HepG2 (cell line): ENCODE measurements at regions not wholly inside any gene's neighbourhood (a gene's known extent, or its start where the extent isn't known, plus 50 kb on each side); places are given as distances from the start of the nearest gene placed in this dataset.

Source experiments
- ATAC-seq: fragments of 200-7000 bp; cut with Tn5 transposase; 3 replicates; pipeline ENCODE4 v1.9.1; 2020; ENCODE audit warnings: mild to moderate bottlenecking, moderate library complexity
- BruUV-seq: library from RNA; stranded (reverse); fragments of 400-500 nt; replicated peaks from 2 replicates; lab custom pipeline; 2021; lab: Mats Ljungman, UMichigan
- CTCF ChIA-PET: fragments of 300-600 bp; formaldehyde crosslinking; extraction: SDS; loops from one replicate; lab custom pipeline; 2021; ENCODE audit warnings: low total read pairs, inconsistent platforms, low intra/inter-chr PET ratio; lab: Yijun Ruan, JAX
- POLR2A ChIA-PET: fragments of 350-600 bp; sonication (Branson Sonifier 250); formaldehyde crosslinking; loops from one replicate; lab custom pipeline; 2020; ENCODE audit warnings: antibody characterized with exemption, inconsistent platforms; lab: Yijun Ruan, JAX
- DNase-seq: peaks from one replicate; pipeline ENCODE4 v3.0.0-alpha.2; 2015; ENCODE audit warnings: low spot score
- FAIRE-seq: peaks from 3 replicates; lab custom pipeline; 2011; peaks lifted over from hg19 to GRCh38; lab: Jason Lieb, UNC
- H2AFZ ChIP-seq: one replicate; pipeline ENCODE4 v1.6.1; 2011; ENCODE audit warnings: low read length, inconsistent platforms
- H3K27ac ChIP-seq: fragments of 300-600 bp; 3 replicates; pipeline ENCODE4 v1.8.0; 2011; ENCODE audit warnings: mixed run types, mild to moderate bottlenecking, mixed read lengths, low read length, inconsistent platforms; ENCODE audit not compliant: insufficient read depth; ENCODE audit errors: extremely low read length
- H3K27me3 ChIP-seq, 2 experiments: fragments of 200-600 bp in 1 of 2; 2 replicates in 1 of 2; 3 replicates in 1 of 2; pipeline versions ENCODE4 v1.6.0 to v1.8.0; 2011; ENCODE audit warnings: low read length in 2 of 2, mild to moderate bottlenecking in 2 of 2, moderate library complexity in 2 of 2, inconsistent platforms in 1 of 2; ENCODE audit not compliant: insufficient read depth in 2 of 2, control insufficient read depth in 1 of 2
- H3K36me3 ChIP-seq, 2 experiments: fragments of 200-600 bp in 1 of 2; replicated peaks in 1 of 2; 2 replicates in 1 of 2; 3 replicates in 1 of 2; pipeline versions ENCODE4 v1.5.1 to v1.8.0; 2011; ENCODE audit warnings: low read length in 2 of 2, inconsistent platforms in 1 of 2; ENCODE audit not compliant: insufficient read depth in 2 of 2, control insufficient read depth in 1 of 2
- H3K4me1 ChIP-seq: 2 replicates; pipeline ENCODE4 v1.5.1; 2012; ENCODE audit warnings: low read length, inconsistent platforms; ENCODE audit not compliant: insufficient read depth
- H3K4me2 ChIP-seq: 2 replicates; pipeline ENCODE4 v1.6.0; 2011; ENCODE audit warnings: low read depth, low read length, inconsistent platforms
- H3K4me3 ChIP-seq, 3 experiments: fragments of 200-600 bp in 1 of 3; sonication (generic), shearing (Covaris generic) in 1 of 3; replicated peaks in 1 of 3; 2 replicates each; pipeline ENCODE4 v1.5.1; 2011 to 2016; ENCODE audit warnings: low read length in 3 of 3, inconsistent platforms in 2 of 3, low read depth in 2 of 3, mild to moderate bottlenecking in 2 of 3, control low read depth in 1 of 3, mixed read lengths in 1 of 3; ENCODE audit not compliant: insufficient read depth in 1 of 3
- H3K79me2 ChIP-seq: one replicate; pipeline ENCODE4 v1.6.1; 2011; ENCODE audit warnings: low read length, inconsistent platforms; ENCODE audit not compliant: insufficient read depth
- H3K9ac ChIP-seq: 2 replicates; pipeline ENCODE4 v1.6.0; 2011; ENCODE audit warnings: mild to moderate bottlenecking, low read depth, low read length, inconsistent platforms; ENCODE audit not compliant: insufficient read depth
- H3K9me3 ChIP-seq: 2 replicates; pipeline ENCODE4 v1.5.1; 2012; ENCODE audit warnings: mild to moderate bottlenecking, low read length
- H4K20me1 ChIP-seq: 2 replicates; pipeline ENCODE4 v1.6.0; 2011; ENCODE audit warnings: inconsistent platforms, mild to moderate bottlenecking, low read length, moderate library complexity; ENCODE audit not compliant: insufficient read depth
- FOXM1 ChIP-seq: sonication (generic); formaldehyde crosslinking; IDR thresholded peaks from 2 replicates; pipeline ENCODE4 v1.5.0; 2020; ENCODE audit warnings: missing genetic modification reagents
- HNRNPUL1 ChIP-seq: fragments of 200-400 bp; formaldehyde crosslinking; IDR thresholded peaks from 2 replicates; pipeline ENCODE4 v1.6.1; 2017; ENCODE audit warnings: low read depth, mild to moderate bottlenecking, low read length, moderate library complexity
- THYN1 ChIP-seq: sonication (generic); formaldehyde crosslinking; IDR thresholded peaks from 2 replicates; pipeline ENCODE4 v1.8.1; 2023; ENCODE audit warnings: low read depth, mild to moderate bottlenecking, moderate library complexity, missing genetic modification reagents, borderline replicate concordance
- ZNF317 ChIP-seq: sonication (generic); formaldehyde crosslinking; IDR thresholded peaks from 2 replicates; pipeline ENCODE4 v1.5.0; 2020; ENCODE audit warnings: mild to moderate bottlenecking, missing genetic modification reagents
- ZNF746 ChIP-seq: sonication (generic); formaldehyde crosslinking; IDR thresholded peaks from 2 replicates; pipeline ENCODE4 v1.8.0; 2022; ENCODE audit warnings: mild to moderate bottlenecking, missing genetic modification reagents
- ZSCAN12 ChIP-seq: sonication (generic); formaldehyde crosslinking; IDR thresholded peaks from 2 replicates; pipeline ENCODE4 v1.9.0; 2021; ENCODE audit warnings: mild to moderate bottlenecking, missing genetic modification reagents
- WGBS: methylation state at CpG from one replicate; pipeline ENCODE4 v1.1.6; 2017; ENCODE audit warnings: low lambda C conversion rate; 5-methylcytosine and 5-hydroxymethylcytosine counted together
- in situ Hi-C: cut with HindIII; loops from 2 replicates; pipeline ENCODE4 v1.10.0; 2017; ENCODE audit warnings: low pct_unique_long_range_greater_than_20kb; ENCODE audit not compliant: extremely low pct_ligation_motif_present
- intact Hi-C: fragments of 100-400 bp; cut with micrococcal nuclease; formaldehyde crosslinking; loops from one replicate; pipeline ENCODE4 v1.10.0; 2022; ENCODE audit not compliant: unreplicated experiment
- TF ChIP-seq, protein P1 (sequence below): fragments of 450-650 bp; IDR thresholded peaks from 2 replicates; pipeline ENCODE4 v1.6.1; 2016
- TF ChIP-seq, protein P2 (sequence below): sonication (generic); formaldehyde crosslinking; IDR thresholded peaks from 2 replicates; pipeline ENCODE4 v1.4.0; 2020; ENCODE audit warnings: missing genetic modification reagents, borderline replicate concordance
- TF ChIP-seq, protein P3 (sequence below): sonication (generic); formaldehyde crosslinking; IDR thresholded peaks from 2 replicates; pipeline ENCODE4 v1.4.0; 2020; ENCODE audit warnings: missing genetic modification reagents
- TF ChIP-seq, protein P4 (sequence below): sonication (generic); formaldehyde crosslinking; conservative IDR thresholded peaks from 2 replicates; pipeline ENCODE4 v1.8.0; 2022; ENCODE audit warnings: low read depth, missing genetic modification reagents

DNA sequence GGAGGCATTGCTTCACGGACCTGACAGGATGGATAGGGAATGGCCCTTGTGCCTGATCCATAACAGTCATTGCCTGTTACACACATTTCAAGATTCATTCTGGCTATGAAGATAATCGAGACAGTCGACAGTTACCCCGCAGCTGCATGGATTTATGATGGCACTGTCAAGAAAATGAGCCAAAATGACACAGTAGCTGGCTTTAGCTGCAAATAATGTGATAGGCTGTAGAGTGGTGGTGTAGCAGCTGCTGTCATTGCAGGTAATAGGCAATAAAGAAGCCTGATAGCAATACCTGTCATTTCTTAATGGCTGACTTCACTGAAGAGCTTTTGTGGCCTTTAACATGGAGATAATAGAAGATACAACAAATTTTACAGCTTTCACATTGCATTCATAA is 1085.2 kb upstream of the ARRDC3 start:
- H3K36me3 ChIP-seq = no peaks in the 10 kb centered on the region
- no peak overlapping the region for H3K4me2 ChIP-seq
- WGBS = 0% methylated on average over 4 of the region's 4 CpGs
- H3K4me1 ChIP-seq = no peaks in the 10 kb centered on the region
- in situ Hi-C loops (no loop called here), intact Hi-C loops (no loop called here)
- CTCF ChIA-PET = no interaction called here
- H3K27ac ChIP-seq = no peak overlapping the region
- TF ChIP-seq, protein P1, sequence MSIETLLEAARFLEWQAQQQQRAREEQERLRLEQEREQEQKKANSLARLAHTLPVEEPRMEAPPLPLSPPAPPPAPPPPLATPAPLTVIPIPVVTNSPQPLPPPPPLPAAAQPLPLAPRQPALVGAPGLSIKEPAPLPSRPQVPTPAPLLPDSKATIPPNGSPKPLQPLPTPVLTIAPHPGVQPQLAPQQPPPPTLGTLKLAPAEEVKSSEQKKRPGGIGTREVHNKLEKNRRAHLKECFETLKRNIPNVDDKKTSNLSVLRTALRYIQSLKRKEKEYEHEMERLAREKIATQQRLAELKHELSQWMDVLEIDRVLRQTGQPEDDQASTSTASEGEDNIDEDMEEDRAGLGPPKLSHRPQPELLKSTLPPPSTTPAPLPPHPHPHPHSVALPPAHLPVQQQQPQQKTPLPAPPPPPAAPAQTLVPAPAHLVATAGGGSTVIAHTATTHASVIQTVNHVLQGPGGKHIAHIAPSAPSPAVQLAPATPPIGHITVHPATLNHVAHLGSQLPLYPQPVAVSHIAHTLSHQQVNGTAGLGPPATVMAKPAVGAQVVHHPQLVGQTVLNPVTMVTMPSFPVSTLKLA = no peak
- TF ChIP-seq ZNF746 (CRISPR knock-in tag) = no peak
- TF ChIP-seq, protein P2, sequence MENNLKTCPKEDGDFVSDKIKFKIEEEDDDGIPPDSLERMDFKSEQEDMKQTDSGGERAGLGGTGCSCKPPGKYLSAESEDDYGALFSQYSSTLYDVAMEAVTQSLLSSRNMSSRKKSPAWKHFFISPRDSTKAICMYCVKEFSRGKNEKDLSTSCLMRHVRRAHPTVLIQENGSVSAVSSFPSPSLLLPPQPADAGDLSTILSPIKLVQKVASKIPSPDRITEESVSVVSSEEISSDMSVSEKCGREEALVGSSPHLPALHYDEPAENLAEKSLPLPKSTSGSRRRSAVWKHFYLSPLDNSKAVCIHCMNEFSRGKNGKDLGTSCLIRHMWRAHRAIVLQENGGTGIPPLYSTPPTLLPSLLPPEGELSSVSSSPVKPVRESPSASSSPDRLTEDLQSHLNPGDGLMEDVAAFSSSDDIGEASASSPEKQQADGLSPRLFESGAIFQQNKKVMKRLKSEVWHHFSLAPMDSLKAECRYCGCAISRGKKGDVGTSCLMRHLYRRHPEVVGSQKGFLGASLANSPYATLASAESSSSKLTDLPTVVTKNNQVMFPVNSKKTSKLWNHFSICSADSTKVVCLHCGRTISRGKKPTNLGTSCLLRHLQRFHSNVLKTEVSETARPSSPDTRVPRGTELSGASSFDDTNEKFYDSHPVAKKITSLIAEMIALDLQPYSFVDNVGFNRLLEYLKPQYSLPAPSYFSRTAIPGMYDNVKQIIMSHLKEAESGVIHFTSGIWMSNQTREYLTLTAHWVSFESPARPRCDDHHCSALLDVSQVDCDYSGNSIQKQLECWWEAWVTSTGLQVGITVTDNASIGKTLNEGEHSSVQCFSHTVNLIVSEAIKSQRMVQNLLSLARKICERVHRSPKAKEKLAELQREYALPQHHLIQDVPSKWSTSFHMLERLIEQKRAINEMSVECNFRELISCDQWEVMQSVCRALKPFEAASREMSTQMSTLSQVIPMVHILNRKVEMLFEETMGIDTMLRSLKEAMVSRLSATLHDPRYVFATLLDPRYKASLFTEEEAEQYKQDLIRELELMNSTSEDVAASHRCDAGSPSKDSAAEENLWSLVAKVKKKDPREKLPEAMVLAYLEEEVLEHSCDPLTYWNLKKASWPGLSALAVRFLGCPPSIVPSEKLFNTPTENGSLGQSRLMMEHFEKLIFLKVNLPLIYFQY (CRISPR knock-in tag) = no peak
- TF ChIP-seq, protein P3, sequence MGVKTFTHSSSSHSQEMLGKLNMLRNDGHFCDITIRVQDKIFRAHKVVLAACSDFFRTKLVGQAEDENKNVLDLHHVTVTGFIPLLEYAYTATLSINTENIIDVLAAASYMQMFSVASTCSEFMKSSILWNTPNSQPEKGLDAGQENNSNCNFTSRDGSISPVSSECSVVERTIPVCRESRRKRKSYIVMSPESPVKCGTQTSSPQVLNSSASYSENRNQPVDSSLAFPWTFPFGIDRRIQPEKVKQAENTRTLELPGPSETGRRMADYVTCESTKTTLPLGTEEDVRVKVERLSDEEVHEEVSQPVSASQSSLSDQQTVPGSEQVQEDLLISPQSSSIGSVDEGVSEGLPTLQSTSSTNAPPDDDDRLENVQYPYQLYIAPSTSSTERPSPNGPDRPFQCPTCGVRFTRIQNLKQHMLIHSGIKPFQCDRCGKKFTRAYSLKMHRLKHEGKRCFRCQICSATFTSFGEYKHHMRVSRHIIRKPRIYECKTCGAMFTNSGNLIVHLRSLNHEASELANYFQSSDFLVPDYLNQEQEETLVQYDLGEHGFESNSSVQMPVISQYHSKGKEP = no peak
- no peak for TF ChIP-seq HNRNPUL1
- no peak for TF ChIP-seq FOXM1 (CRISPR knock-in tag)
- TF ChIP-seq THYN1 (CRISPR knock-in tag) = no peak
- TF ChIP-seq, protein P4, sequence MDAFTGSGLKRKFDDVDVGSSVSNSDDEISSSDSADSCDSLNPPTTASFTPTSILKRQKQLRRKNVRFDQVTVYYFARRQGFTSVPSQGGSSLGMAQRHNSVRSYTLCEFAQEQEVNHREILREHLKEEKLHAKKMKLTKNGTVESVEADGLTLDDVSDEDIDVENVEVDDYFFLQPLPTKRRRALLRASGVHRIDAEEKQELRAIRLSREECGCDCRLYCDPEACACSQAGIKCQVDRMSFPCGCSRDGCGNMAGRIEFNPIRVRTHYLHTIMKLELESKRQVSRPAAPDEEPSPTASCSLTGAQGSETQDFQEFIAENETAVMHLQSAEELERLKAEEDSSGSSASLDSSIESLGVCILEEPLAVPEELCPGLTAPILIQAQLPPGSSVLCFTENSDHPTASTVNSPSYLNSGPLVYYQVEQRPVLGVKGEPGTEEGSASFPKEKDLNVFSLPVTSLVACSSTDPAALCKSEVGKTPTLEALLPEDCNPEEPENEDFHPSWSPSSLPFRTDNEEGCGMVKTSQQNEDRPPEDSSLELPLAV (CRISPR knock-in tag) = no peak
- no peak for TF ChIP-seq ZNF317 (CRISPR knock-in tag)
- no peak for TF ChIP-seq ZSCAN12 (CRISPR knock-in tag)
- no peak for ATAC-seq
- no peaks in the 10 kb centered on the region for H4K20me1 ChIP-seq
- FAIRE-seq = no peak
- H3K4me3 ChIP-seq = no peak overlapping the region
- no peak for DNase-seq
- H3K79me2 ChIP-seq = no peaks in the 10 kb centered on the region
- H3K9ac ChIP-seq = no peak overlapping the region
- H2AFZ ChIP-seq = no peak overlapping the region
- peaks cover 5% of the 10 kb centered on the region for H3K9me3 ChIP-seq
- no peaks in the 10 kb centered on the region for H3K27me3 ChIP-seq
- no TSS peak for BruUV-seq
- POLR2A ChIA-PET = no interaction called here
